ENCODE measurements at regions not wholly inside any gene's neighbourhood (a gene's known extent, or its start where the extent isn't known, plus 50 kb on each side); places are given as distances from the start of the nearest gene placed in this dataset.

DNA sequence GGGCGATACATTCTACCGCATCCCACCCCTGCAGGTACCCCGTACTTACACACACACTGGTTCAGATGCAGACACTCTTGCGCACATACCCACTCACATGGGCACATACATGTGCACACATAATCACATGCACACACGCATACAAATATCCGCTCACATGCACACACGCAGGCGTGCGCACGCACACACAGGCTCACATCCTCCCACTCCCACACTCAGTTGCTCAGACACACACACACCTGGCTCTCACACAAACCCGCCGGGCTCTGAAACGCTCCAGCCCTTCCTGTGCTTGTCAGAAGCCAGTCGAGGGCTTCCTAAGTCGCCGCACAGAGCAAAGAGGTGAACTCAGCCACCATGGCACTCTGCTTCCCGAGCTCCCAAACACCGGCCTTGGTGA lies 164.5 kb downstream of the CRYBB2 start:
- Histone ChIP-seq H3K79me2 (ENCODE audit: control insufficient read depth in 1 of 2, insufficient read depth in 2 of 2, low read length in 2 of 2) (peaks cover 0 to 50% of the 10 kb centered on the region in 2 experiments; a peak in 2 of 4 replicates), H3K23ac (ENCODE audit: insufficient read length) (no peak overlapping the region), H2AFZ (ENCODE audit: low read length) (no peak overlapping the region), H3K79me1 (ENCODE audit: low read depth, low read length) (peaks cover 15% of the 10 kb centered on the region; the same call in 1 of the 2 replicates), H4K91ac (replicated peaks; ENCODE audit: insufficient read length, low read length) (peak overlapping the region; percentile 84), H3K4me3 (ENCODE audit: extremely low read depth in 1 of 4, insufficient read depth in 2 of 4, low read depth in 3 of 4, low read length in 4 of 4) (no peak overlapping the region), H3K27me3 (replicated peaks in 1 of 4; ENCODE audit: control insufficient read depth in 3 of 4, extremely low read depth in 1 of 4, insufficient read depth in 3 of 4, low read length in 3 of 4) (no peaks in the 10 kb centered on the region), H3K56ac (replicated peaks; ENCODE audit: insufficient read length, low read depth, low read length) (no peak overlapping the region), H3K14ac (ENCODE audit: insufficient read length) (no peak overlapping the region), H4K5ac (ENCODE audit: insufficient read length, low read depth, low read length) (peak overlapping the region; percentile 21), H2BK12ac (ENCODE audit: low read depth, low read length) (no peak overlapping the region), H3K4me1 (replicated peaks in 1 of 4; ENCODE audit: control insufficient read depth in 3 of 4, insufficient read depth in 4 of 4, low read length in 3 of 4) (peaks cover 14 to 44% (median 35%) of the 10 kb centered on the region in 4 experiments), H3K9ac (replicated peaks in 1 of 4; ENCODE audit: extremely low read depth in 1 of 4, low read depth in 3 of 4, low read length in 3 of 4) (no peak overlapping the region; a peak in 1 of 7 replicates), H2AK5ac (ENCODE audit: low read depth, low read length) (peak overlapping the region; percentile 86; the same call in 1 of the 2 replicates), H2BK15ac (ENCODE audit: low read length) (peak overlapping the region; percentile 98), H3K4ac (replicated peaks; ENCODE audit: insufficient read length, low read depth, low read length) (no peak overlapping the region), H4K20me1 (replicated peaks in 1 of 2; ENCODE audit: control insufficient read depth in 1 of 2, insufficient read depth in 2 of 2, low read length in 2 of 2) (peaks cover 2 to 15% of the 10 kb centered on the region in 2 experiments), H4K8ac (ENCODE audit: extremely low read depth, insufficient read depth, low read length) (peak overlapping the region; percentile 70), H3K27ac (ENCODE audit: low read depth, low read length) (no peak overlapping the region), H2BK5ac (ENCODE audit: low read depth, low read length) (peak overlapping the region; percentile 44; the same call in 1 of the 2 replicates), H3K18ac (ENCODE audit: extremely low read depth, low read length) (no peak overlapping the region; the same call in 1 of the 2 replicates), H2BK120ac (replicated peaks; ENCODE audit: low read depth, low read length) (no peak overlapping the region), H3K4me2 (ENCODE audit: insufficient read depth in 1 of 2, low read depth in 2 of 2, low read length in 2 of 2) (no peak overlapping the region), H3K23me2 (ENCODE audit: low read depth, low read length) (peaks cover 2% of the 10 kb centered on the region; the same call in 1 of the 2 replicates), H3K36me3 (ENCODE audit: control insufficient read depth in 2 of 4, insufficient read depth in 4 of 4, low read length in 3 of 4) (0 out of 8 replicates have a peak, but pooled peaks cover 0 to 5% (median 0%) of the 10 kb centered on the region in 4 experiments), H3K9me3 (ENCODE audit: insufficient read depth in 2 of 2, low read depth in 1 of 2, low read length in 1 of 2) (no peaks in the 10 kb centered on the region), H2BK20ac (ENCODE audit: low read length) (peak overlapping the region; percentile 86; the same call in 1 of the 2 replicates)
- POLR2A ChIA-PET (ENCODE audit: partially characterized antibody), result interaction anchor here (1.1 to 1.2 kb wide), 2 partner anchors 8 to 20 kb away, joined by 3 read pairs; no protein-coding TSS in a partner anchor
- FAIRE-seq (no peak), DNase-seq (ENCODE audit: low read depth in 1 of 2, low spot score in 2 of 2) (no peak)
- CTCF ChIA-PET (ENCODE audit: partially characterized antibody), result interaction anchor here (0.8 to 3.3 kb wide), 3 partner anchors 22 to 43 kb away, joined by 3 to 12 read pairs (median 5); no protein-coding TSS in a partner anchor
- WGBS, 2 experiments (ENCODE audit: extremely low coverage in 1 of 2, insufficient coverage in 1 of 2, insufficient read length in 1 of 2, insufficient replicate concordance in 2 of 2, low coverage in 1 of 2, low lambda C conversion rate in 2 of 2, missing lambda C conversion rate in 1 of 2), result 93% methylated on average over 18 of the region's 18 CpGs; no CpG with 5 or more reads in 1 of the 2 experiments
- TF ChIP-seq SIRT6 (IDR thresholded peaks at IDR 0.05; ENCODE audit: low read length), result no peak

Data from H1 (cell line).